Adrenal gland (tissue), 9 donors: ENCODE measurements at regions not wholly inside any gene's neighbourhood (a gene's known extent, or its start where the extent isn't known, plus 50 kb on each side); places are given as distances from the start of the nearest gene placed in this dataset.
A peak's percentile ranks its signal among the peaks of the same experiment; 100 is the strongest.

ENCODE experiments used
- DNase-seq, 7 donors: peaks; one replicate each; pipeline ENCODE4 v3.0.0-alpha.2; 2019 to 2020
- H3K27ac ChIP-seq, 5 donors: fragments of 200-600 bp; sonication (generic) in 4 of 5; 1 replicate in 3 of 5; 2 replicates in 2 of 5; pipeline versions ENCODE4 v1.5.1 to v1.8.0; 2016 to 2020; ENCODE audit warnings: mild to moderate bottlenecking in 1 of 5
- H3K27me3 ChIP-seq: fragments of 200-600 bp; 2 replicates; pipeline ENCODE4 v1.8.0; 2021
- H3K36me3 ChIP-seq, 2 donors: fragments of 200-600 bp; replicated peaks in 1 of 2; 1 replicate in 1 of 2; 2 replicates in 1 of 2; pipeline versions ENCODE4 v1.5.1 to v1.8.0; 2018 to 2022
- H3K4me1 ChIP-seq, 2 donors: fragments of 200-600 bp; replicated peaks in 1 of 2; 1 replicate in 1 of 2; 2 replicates in 1 of 2; pipeline versions ENCODE4 v1.5.1 to v1.8.0; 2018 to 2021
- H3K4me3 ChIP-seq, 4 donors: fragments of 200-600 bp; sonication (generic) in 3 of 4; one replicate each; pipeline ENCODE4 v1.5.1; 2016 to 2018
- H3K9me3 ChIP-seq, 3 donors: fragments of 200-600 bp; sonication (generic) in 1 of 3; replicated peaks in 1 of 3; 1 replicate in 2 of 3; 2 replicates in 1 of 3; pipeline versions ENCODE4 v1.5.1 to v1.8.0; 2016 to 2021
- POLR2A ChIP-seq, 2 donors: fragments of 450-650 bp; IDR thresholded peaks; one replicate each; pipeline ENCODE4 v1.6.1; 2017; ENCODE audit warnings: antibody characterized with exemption in 2 of 2, mild to moderate bottlenecking in 2 of 2, moderate library complexity in 1 of 2
- WGBS, 4 donors: extraction: QIAGEN DNeasy Blood & Tissue Kit in 2 of 4; methylation state at CpG; one replicate each; pipeline versions ENCODE4 v1.1.5 to v1.1.7; 2013 to 2017; 5-methylcytosine and 5-hydroxymethylcytosine counted together
- intact Hi-C, 2 donors: fragments of 100-400 bp; cut with DNase I; formaldehyde crosslinking; loops; one replicate each; pipeline versions ENCODE4 v1.14.1 to v1.15.0; 2022 to 2023
- TF ChIP-seq, protein P1 (sequence below), 6 experiments: fragments of 450-650 bp in 4 of 6; fragments of 200-600 bp in 2 of 6; sonication (generic) in 1 of 6; IDR thresholded peaks; 1 replicate in 5 of 6; 2 replicates in 1 of 6; pipeline versions ENCODE4 v1.5.1 to v1.8.0; 2016 to 2021; ENCODE audit warnings: antibody characterized with exemption in 6 of 6, mild to moderate bottlenecking in 2 of 6, moderate library complexity in 1 of 6
- donor health status: healthy with polysubstance abuse.
- donor health status: Bipolar disorder and iron deficiency.
- donor health status: DM: yes; HTN: yes; CAD: no.
- donor health status: DM: no; HTN: no; CAD: no.
- donor health status: DM: no; HTN: no; CAD: no.

DNA sequence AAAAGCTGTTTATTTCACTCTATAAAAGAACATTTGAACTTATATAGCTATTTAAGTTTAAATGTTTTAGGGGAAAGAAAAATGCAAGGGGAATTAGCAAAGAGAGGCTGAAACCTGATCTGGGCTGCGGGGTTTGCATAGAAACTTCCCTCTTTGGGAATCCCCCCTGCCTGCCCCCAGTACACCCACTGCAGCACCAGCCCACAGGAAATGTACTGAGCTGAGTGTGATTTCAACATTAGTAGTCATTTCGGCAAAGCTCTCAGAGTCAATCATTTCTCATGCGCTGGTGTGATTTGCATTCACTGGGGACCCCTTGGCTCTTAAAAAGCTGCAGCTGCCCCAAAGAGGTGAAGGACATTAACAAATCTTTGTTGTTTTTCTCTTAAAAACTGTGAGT, 859.4 kb downstream of the MAFB start:
- no peak overlapping the region for H3K4me3 ChIP-seq
- no peak for DNase-seq
- H3K27ac ChIP-seq = no peak overlapping the region
- TF ChIP-seq POLR2A (IDR thresholded peaks at IDR 0.05) = no peak
- TF ChIP-seq, protein P1, sequence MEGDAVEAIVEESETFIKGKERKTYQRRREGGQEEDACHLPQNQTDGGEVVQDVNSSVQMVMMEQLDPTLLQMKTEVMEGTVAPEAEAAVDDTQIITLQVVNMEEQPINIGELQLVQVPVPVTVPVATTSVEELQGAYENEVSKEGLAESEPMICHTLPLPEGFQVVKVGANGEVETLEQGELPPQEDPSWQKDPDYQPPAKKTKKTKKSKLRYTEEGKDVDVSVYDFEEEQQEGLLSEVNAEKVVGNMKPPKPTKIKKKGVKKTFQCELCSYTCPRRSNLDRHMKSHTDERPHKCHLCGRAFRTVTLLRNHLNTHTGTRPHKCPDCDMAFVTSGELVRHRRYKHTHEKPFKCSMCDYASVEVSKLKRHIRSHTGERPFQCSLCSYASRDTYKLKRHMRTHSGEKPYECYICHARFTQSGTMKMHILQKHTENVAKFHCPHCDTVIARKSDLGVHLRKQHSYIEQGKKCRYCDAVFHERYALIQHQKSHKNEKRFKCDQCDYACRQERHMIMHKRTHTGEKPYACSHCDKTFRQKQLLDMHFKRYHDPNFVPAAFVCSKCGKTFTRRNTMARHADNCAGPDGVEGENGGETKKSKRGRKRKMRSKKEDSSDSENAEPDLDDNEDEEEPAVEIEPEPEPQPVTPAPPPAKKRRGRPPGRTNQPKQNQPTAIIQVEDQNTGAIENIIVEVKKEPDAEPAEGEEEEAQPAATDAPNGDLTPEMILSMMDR (IDR thresholded peaks at IDR 0.05) = no peak
- H3K27me3 ChIP-seq = no peaks in the 10 kb centered on the region
- H3K36me3 ChIP-seq = no peaks in the 10 kb centered on the region
- H3K9me3 ChIP-seq = no peaks in the 10 kb centered on the region
- no peaks in the 10 kb centered on the region for H3K4me1 ChIP-seq
- WGBS, 4 donors = 33 to 62% (median 53%) methylated on average over 3 of the region's 3 CpGs
- intact Hi-C loops = no loop called here

GRCh38 chr20:39829256-39829655, 859.8 kb downstream of the MAFB start:
- WGBS, 4 donors = 42 to 62% (median 52%) methylated on average over 3 of the region's 3 CpGs

DNA sequence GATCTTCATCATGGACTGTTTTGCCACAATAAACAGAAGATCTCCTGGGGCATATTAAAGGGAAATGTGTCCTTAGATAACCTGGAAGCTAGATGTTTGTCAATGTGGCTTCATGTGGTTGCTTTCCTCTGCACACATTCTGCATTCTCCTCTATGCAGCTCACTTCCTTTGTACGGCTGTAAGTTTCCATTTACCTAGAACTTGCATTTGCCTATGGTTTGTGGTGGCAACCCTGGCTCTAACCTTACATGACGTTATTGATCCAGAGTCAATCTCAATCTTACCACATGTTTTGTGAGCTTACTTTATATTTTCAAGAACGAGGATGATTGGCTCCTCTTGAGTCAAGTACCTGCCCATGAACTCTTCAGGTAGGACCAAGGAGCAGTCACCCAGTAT, 863.1 kb downstream of the MAFB start:
- TF ChIP-seq, protein P1 (IDR thresholded peaks at IDR 0.05) = no peak
- TF ChIP-seq POLR2A (IDR thresholded peaks at IDR 0.05) = no peak
- no peak for DNase-seq
- Histone ChIP-seq H3K4me1 (peaks cover 5 to 10% of the 10 kb centered on the region in 2 donors), H3K27ac (no peak overlapping the region), H3K4me3 (no peak overlapping the region), H3K9me3 (no peaks in the 10 kb centered on the region), H3K27me3 (no peaks in the 10 kb centered on the region), H3K36me3 (no peaks in the 10 kb centered on the region)
- WGBS, 4 donors = 69 to 78% (median 75%) methylated on average over 3 of the region's 3 CpGs
- intact Hi-C loops = no loop called here

More at GRCh38 chr20:39829256-39829655, 859.8 kb downstream of the MAFB start:
- intact Hi-C loops = no loop called here
- Histone ChIP-seq H3K4me1 (no peaks in the 10 kb centered on the region), H3K36me3 (no peaks in the 10 kb centered on the region), H3K27me3 (no peaks in the 10 kb centered on the region), H3K9me3 (no peaks in the 10 kb centered on the region), H3K27ac (no peak overlapping the region), H3K4me3 (no peak overlapping the region)
- TF ChIP-seq, protein P1 (IDR thresholded peaks at IDR 0.05) = peak in 3 of 6 experiments; percentile 12 to 26 (median 19)
- TF ChIP-seq POLR2A (IDR thresholded peaks at IDR 0.05) = no peak
- DNase-seq = peak in 1 of 7 donors; percentile 8

- intact Hi-C loops = no loop called here
- no peak for TF ChIP-seq POLR2A (IDR thresholded peaks at IDR 0.05)
- TF ChIP-seq, protein P1 (IDR thresholded peaks at IDR 0.05) = no peak
- no peak overlapping the region for H3K4me3 ChIP-seq
- H3K27me3 ChIP-seq = no peaks in the 10 kb centered on the region
- H3K36me3 ChIP-seq = no peaks in the 10 kb centered on the region
- 91 to 94% (median 94%) methylated on average over 3 of the region's 3 CpGs for WGBS, 4 donors
- no peak overlapping the region for H3K27ac ChIP-seq
- no peak for DNase-seq
- H3K4me1 ChIP-seq = peaks cover 5 to 10% of the 10 kb centered on the region in 2 donors
- no peaks in the 10 kb centered on the region for H3K9me3 ChIP-seq
Observed at GRCh38 chr20:39825524-39825923, 863.4 kb downstream of the DHX35 start.
